HG02970 (cell line): ENCODE measurements at regions not wholly inside any gene's neighbourhood (a gene's known extent, or its start where the extent isn't known, plus 50 kb on each side); places are given as distances from the start of the nearest gene placed in this dataset.

Experiments used
- ATAC-seq: cut with Tn5 transposase; IDR thresholded peaks from one replicate; pipeline ENCODE4 v1.9.1; 2021; ENCODE audit warnings: mild to moderate bottlenecking, moderate library complexity, moderate number of reproducible peaks; ENCODE audit not compliant: unreplicated experiment, low FRiP score

- ATAC-seq: no peak
These were observed 131.3 kb upstream of the NRP1 start for GRCh38 chr10:33465747-33466146.

GRCh38 chr10:33463011-33463410, 128.5 kb upstream of the NRP1 start:
- no peak for ATAC-seq

GRCh38 chr10:33461295-33461640, 126.8 kb upstream of the NRP1 start:
- ATAC-seq: no peak

GRCh38 chr10:33460505-33461294, 126.2 kb upstream of the NRP1 start:
- ATAC-seq: no peak

GRCh38 chr10:33459602-33460001, 125.1 kb upstream of the NRP1 start:
- no peak for ATAC-seq

- ATAC-seq: no peak
These were observed 120.6 kb upstream of the NRP1 start for GRCh38 chr10:33455029-33455428.

GRCh38 chr10:33454554-33454953, 120.1 kb upstream of the NRP1 start:
- no peak for ATAC-seq

- no peak for ATAC-seq
These were observed 118.9 kb upstream of the NRP1 start for GRCh38 chr10:33453081-33454025.

- ATAC-seq: no peak
These were observed 114.1 kb upstream of the NRP1 start for GRCh38 chr10:33448421-33449140.

GRCh38 chr10:33441561-33441960, 107.1 kb upstream of the NRP1 start:
- no peak for ATAC-seq

GRCh38 chr10:33434933-33435332, 100.5 kb upstream of the NRP1 start:
- no peak for ATAC-seq

GRCh38 chr10:33428682-33429081, 94.2 kb upstream of the NRP1 start:
- ATAC-seq: no peak

GRCh38 chr10:33423154-33423529, 88.7 kb upstream of the NRP1 start:
- no peak for ATAC-seq

- ATAC-seq: no peak
These were observed 88.1 kb upstream of the NRP1 start for GRCh38 chr10:33422471-33423153.

GRCh38 chr10:33421789-33422462, 87.5 kb upstream of the NRP1 start:
- no peak for ATAC-seq

- no peak for ATAC-seq
These were observed 84.8 kb upstream of the NRP1 start for GRCh38 chr10:33419311-33419710.

- no peak for ATAC-seq
These were observed 83.8 kb upstream of the NRP1 start for GRCh38 chr10:33418301-33418700.

GRCh38 chr10:33416691-33417090, 82.2 kb upstream of the NRP1 start:
- no peak for ATAC-seq

GRCh38 chr10:33416209-33416608, 81.7 kb upstream of the NRP1 start:
- no peak for ATAC-seq

GRCh38 chr10:33414841-33415240, 80.4 kb upstream of the NRP1 start:
- ATAC-seq: no peak
